ENCODE measurements at regions not wholly inside any gene's neighbourhood (a gene's known extent, or its start where the extent isn't known, plus 50 kb on each side); places are given as distances from the start of the nearest gene placed in this dataset.

DNA sequence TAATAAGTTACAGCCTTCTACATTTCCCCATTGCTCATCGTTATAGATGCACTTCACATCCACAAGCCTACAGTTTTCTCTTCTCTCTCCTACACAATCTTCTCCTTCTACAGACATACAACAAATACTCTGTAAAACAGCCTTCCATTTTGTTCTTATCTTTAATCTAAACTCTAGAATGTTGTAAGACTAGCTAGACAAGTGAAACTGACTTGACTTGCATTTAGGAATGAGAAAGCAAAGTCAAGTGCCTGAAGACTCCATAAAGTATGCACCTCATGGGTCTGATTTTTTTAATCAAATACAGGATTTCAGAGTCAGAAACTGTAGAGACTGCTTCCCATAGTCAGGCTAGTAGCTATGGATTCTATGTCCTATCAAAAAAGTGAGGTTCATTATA is 190.3 kb downstream of the KLHL28 start:
- POLR2A ChIA-PET, result no interaction called here
- no TSS peak for BruUV-seq (replicated peaks)
- no peaks in the 10 kb centered on the region for H3K4me1 ChIP-seq (replicated peaks in 1 of 2; ENCODE audit: control insufficient read depth in 2 of 2, insufficient read depth in 2 of 2, low read length in 2 of 2)
- no peak overlapping the region for H3K9ac ChIP-seq (ENCODE audit: insufficient read depth in 1 of 2, low read depth in 2 of 2, low read length in 2 of 2)
- in situ Hi-C loops (cut with MboI) (no loop called here), intact Hi-C loops (cut with micrococcal nuclease) (no loop called here)
- WGBS (ENCODE audit: insufficient coverage, low coverage, missing lambda C conversion rate), result 0% methylated on average over 1 of the region's 1 CpG
- no peak overlapping the region for H2AFZ ChIP-seq (ENCODE audit: low read depth, low read length)
- H3K4me2 ChIP-seq (ENCODE audit: insufficient read depth, low read length), result no peak overlapping the region
- no peaks in the 10 kb centered on the region for H3K27me3 ChIP-seq (ENCODE audit: control insufficient read depth in 2 of 2, insufficient read depth in 2 of 2, low read length in 2 of 2)
- H3K9me1 ChIP-seq (ENCODE audit: control insufficient read depth, insufficient read depth, low read length), result no peaks in the 10 kb centered on the region
- no peaks in the 10 kb centered on the region for H3K9me3 ChIP-seq (replicated peaks; ENCODE audit: control insufficient read depth, insufficient read depth, low read depth, low read length)
- H3K27ac ChIP-seq (ENCODE audit: extremely low read depth, low read depth, low read length), result no peak overlapping the region
- no peak for TF ChIP-seq CHD2 (IDR thresholded peaks at IDR 0.05; ENCODE audit: low read depth, low read length)
- no peak for TF ChIP-seq ZNF766 (CRISPR knock-in tag; conservative IDR thresholded peaks at IDR 0.05)
- TF ChIP-seq CC2D1A (IDR thresholded peaks at IDR 0.05), result no peak
- TF ChIP-seq, protein P1, sequence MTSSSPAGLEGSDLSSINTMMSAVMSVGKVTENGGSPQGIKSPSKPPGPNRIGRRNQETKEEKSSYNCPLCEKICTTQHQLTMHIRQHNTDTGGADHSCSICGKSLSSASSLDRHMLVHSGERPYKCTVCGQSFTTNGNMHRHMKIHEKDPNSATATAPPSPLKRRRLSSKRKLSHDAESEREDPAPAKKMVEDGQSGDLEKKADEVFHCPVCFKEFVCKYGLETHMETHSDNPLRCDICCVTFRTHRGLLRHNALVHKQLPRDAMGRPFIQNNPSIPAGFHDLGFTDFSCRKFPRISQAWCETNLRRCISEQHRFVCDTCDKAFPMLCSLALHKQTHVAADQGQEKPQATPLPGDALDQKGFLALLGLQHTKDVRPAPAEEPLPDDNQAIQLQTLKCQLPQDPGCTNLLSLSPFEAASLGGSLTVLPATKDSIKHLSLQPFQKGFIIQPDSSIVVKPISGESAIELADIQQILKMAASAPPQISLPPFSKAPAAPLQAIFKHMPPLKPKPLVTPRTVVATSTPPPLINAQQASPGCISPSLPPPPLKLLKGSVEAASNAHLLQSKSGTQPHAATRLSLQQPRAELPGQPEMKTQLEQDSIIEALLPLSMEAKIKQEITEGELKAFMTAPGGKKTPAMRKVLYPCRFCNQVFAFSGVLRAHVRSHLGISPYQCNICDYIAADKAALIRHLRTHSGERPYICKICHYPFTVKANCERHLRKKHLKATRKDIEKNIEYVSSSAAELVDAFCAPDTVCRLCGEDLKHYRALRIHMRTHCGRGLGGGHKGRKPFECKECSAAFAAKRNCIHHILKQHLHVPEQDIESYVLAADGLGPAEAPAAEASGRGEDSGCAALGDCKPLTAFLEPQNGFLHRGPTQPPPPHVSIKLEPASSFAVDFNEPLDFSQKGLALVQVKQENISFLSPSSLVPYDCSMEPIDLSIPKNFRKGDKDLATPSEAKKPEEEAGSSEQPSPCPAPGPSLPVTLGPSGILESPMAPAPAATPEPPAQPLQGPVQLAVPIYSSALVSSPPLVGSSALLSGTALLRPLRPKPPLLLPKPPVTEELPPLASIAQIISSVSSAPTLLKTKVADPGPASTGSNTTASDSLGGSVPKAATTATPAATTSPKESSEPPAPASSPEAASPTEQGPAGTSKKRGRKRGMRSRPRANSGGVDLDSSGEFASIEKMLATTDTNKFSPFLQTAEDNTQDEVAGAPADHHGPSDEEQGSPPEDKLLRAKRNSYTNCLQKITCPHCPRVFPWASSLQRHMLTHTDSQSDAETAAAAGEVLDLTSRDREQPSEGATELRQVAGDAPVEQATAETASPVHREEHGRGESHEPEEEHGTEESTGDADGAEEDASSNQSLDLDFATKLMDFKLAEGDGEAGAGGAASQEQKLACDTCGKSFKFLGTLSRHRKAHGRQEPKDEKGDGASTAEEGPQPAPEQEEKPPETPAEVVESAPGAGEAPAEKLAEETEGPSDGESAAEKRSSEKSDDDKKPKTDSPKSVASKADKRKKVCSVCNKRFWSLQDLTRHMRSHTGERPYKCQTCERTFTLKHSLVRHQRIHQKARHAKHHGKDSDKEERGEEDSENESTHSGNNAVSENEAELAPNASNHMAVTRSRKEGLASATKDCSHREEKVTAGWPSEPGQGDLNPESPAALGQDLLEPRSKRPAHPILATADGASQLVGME (CRISPR knock-in tag; IDR thresholded peaks at IDR 0.05), result no peak
- no peak for TF ChIP-seq SLC30A9 (CRISPR knock-in tag; IDR thresholded peaks at IDR 0.05)
- TF ChIP-seq, protein P2, sequence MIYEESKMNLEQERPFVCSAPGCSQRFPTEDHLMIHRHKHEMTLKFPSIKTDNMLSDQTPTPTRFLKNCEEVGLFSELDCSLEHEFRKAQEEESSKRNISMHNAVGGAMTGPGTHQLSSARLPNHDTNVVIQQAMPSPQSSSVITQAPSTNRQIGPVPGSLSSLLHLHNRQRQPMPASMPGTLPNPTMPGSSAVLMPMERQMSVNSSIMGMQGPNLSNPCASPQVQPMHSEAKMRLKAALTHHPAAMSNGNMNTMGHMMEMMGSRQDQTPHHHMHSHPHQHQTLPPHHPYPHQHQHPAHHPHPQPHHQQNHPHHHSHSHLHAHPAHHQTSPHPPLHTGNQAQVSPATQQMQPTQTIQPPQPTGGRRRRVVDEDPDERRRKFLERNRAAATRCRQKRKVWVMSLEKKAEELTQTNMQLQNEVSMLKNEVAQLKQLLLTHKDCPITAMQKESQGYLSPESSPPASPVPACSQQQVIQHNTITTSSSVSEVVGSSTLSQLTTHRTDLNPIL (CRISPR knock-in tag; IDR thresholded peaks at IDR 0.05), result no peak
- TF ChIP-seq, protein P3, sequence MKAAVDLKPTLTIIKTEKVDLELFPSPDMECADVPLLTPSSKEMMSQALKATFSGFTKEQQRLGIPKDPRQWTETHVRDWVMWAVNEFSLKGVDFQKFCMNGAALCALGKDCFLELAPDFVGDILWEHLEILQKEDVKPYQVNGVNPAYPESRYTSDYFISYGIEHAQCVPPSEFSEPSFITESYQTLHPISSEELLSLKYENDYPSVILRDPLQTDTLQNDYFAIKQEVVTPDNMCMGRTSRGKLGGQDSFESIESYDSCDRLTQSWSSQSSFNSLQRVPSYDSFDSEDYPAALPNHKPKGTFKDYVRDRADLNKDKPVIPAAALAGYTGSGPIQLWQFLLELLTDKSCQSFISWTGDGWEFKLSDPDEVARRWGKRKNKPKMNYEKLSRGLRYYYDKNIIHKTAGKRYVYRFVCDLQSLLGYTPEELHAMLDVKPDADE (conservative IDR thresholded peaks at IDR 0.05; ENCODE audit: control insufficient read depth, low read depth, low read length), result no peak
- no peak for TF ChIP-seq FOXM1 (IDR thresholded peaks at IDR 0.05; ENCODE audit: low read depth)
- no peak for TF ChIP-seq FOXM1 (CRISPR knock-in tag; IDR thresholded peaks at IDR 0.05; ENCODE audit: low read depth)
- FAIRE-seq, result no peak
- no peak overlapping the region for H3K4me3 ChIP-seq
- CTCF ChIA-PET (ENCODE audit: low intra/inter-chr PET ratio), result no interaction called here
- H3K36me3 ChIP-seq (ENCODE audit: control insufficient read depth, insufficient read depth, low read length), result no peaks in the 10 kb centered on the region
- H3K79me2 ChIP-seq (ENCODE audit: control insufficient read depth, insufficient read depth, low read length), result no peaks in the 10 kb centered on the region
- no peak for ATAC-seq
- no peaks in the 10 kb centered on the region for H4K20me1 ChIP-seq (replicated peaks; ENCODE audit: control insufficient read depth, insufficient read depth, low read length)
- DNase-seq (ENCODE audit: extremely low read depth in 1 of 4, low spot score in 3 of 4), result no peak

All from K562 (cell line).